DMS53 (cell line): ENCODE measurements at regions not wholly inside any gene's neighbourhood (a gene's known extent, or its start where the extent isn't known, plus 50 kb on each side); places are given as distances from the start of the nearest gene placed in this dataset.
"Not testable (repeated sequence)": the region's sequence is repeated elsewhere in the genome, so short reads cannot be mapped to it uniquely, and the experiment has no call there.

ENCODE experiments used
- DNase-seq: peaks from one replicate; lab custom pipeline; 2025; lab: John Stamatoyannopoulos, UW

GRCh38 chr2:138218397-138218796, 254.1 kb downstream of the HNMT start:
- DNase-seq, result no peak

GRCh38 chr2:138219961-138220360, 255.7 kb downstream of the HNMT start:
- no peak for DNase-seq

- no peak for DNase-seq
Measured at GRCh38 chr2:138221358-138221757, 257.1 kb downstream of the HNMT start.

- DNase-seq, result no peak
Measured at GRCh38 chr2:138223319-138223718, 259.0 kb downstream of the HNMT start.

GRCh38 chr2:138227195-138227594, 262.9 kb downstream of the HNMT start:
- no peak for DNase-seq

- no peak for DNase-seq
Measured at GRCh38 chr2:138228101-138228500, 263.8 kb downstream of the HNMT start.

GRCh38 chr2:138234265-138234664, 267.3 kb upstream of the SPOPL start:
- DNase-seq, result no peak

- DNase-seq, result no peak
Measured at GRCh38 chr2:138235041-138235440, 266.5 kb upstream of the SPOPL start.

GRCh38 chr2:138236142-138236541, 265.4 kb upstream of the SPOPL start:
- no peak for DNase-seq

- no peak for DNase-seq
Measured at GRCh38 chr2:138237667-138238384, 263.7 kb upstream of the SPOPL start.

GRCh38 chr2:138238908-138239307, 262.7 kb upstream of the SPOPL start:
- no peak for DNase-seq

- DNase-seq, result no peak
Measured at GRCh38 chr2:138239902-138240491, 261.6 kb upstream of the SPOPL start.

GRCh38 chr2:138243372-138243771, 258.2 kb upstream of the SPOPL start:
- DNase-seq, result no peak

- no peak for DNase-seq
Measured at GRCh38 chr2:138244501-138244925, 257.1 kb upstream of the SPOPL start.

- no peak for DNase-seq
Measured at GRCh38 chr2:138245310-138245709, 256.3 kb upstream of the SPOPL start.

GRCh38 chr2:138247302-138247701, 254.3 kb upstream of the SPOPL start:
- no peak for DNase-seq

- no peak for DNase-seq
Measured at GRCh38 chr2:138249207-138249606, 252.4 kb upstream of the SPOPL start.

GRCh38 chr2:138250843-138251320, 250.7 kb upstream of the SPOPL start:
- DNase-seq, result not testable (repeated sequence)

GRCh38 chr2:138252587-138252986, 249.0 kb upstream of the SPOPL start:
- no peak for DNase-seq

GRCh38 chr2:138255670-138256069, 245.9 kb upstream of the SPOPL start:
- DNase-seq, result no peak

- DNase-seq, result no peak
Measured at GRCh38 chr2:138267161-138267901, 234.2 kb upstream of the SPOPL start.

- no peak for DNase-seq
Measured at GRCh38 chr2:138267902-138268254, 233.7 kb upstream of the SPOPL start.

GRCh38 chr2:138269765-138270164, 231.8 kb upstream of the SPOPL start:
- no peak for DNase-seq
